Kidney (tissue), 13 donors: ENCODE measurements at regions not wholly inside any gene's neighbourhood (a gene's known extent, or its start where the extent isn't known, plus 50 kb on each side); places are given as distances from the start of the nearest gene placed in this dataset.

Source experiments
- DNase-seq, 5 donors: peaks; one replicate each; pipeline ENCODE4 v3.0.0-alpha.2; 2013 to 2020
- FAIRE-seq: peaks from 2 replicates; lab custom pipeline; 2012; peaks lifted over from hg19 to GRCh38; lab: Jason Lieb, UNC
- H3K27ac ChIP-seq, 2 donors: one replicate each; pipeline ENCODE4 v1.7.0; 2013; ENCODE audit warnings: low read depth in 2 of 2, low read length in 2 of 2, inconsistent platforms in 1 of 2
- H3K27me3 ChIP-seq: one replicate; pipeline ENCODE4 v1.7.1; 2013; ENCODE audit warnings: low read length, inconsistent platforms; ENCODE audit not compliant: control insufficient read depth, insufficient read depth
- H3K36me3 ChIP-seq, 3 donors: one replicate each; pipeline versions ENCODE4 v1.7.0 to v1.7.1; 2013; ENCODE audit warnings: low read length in 3 of 3, control low read depth in 1 of 3, inconsistent platforms in 1 of 3; ENCODE audit not compliant: insufficient read depth in 3 of 3, control insufficient read depth in 2 of 3
- H3K4me1 ChIP-seq, 3 donors: one replicate each; pipeline versions ENCODE4 v1.7.0 to v1.7.1; 2013; ENCODE audit warnings: low read length in 3 of 3, inconsistent platforms in 1 of 3, low read depth in 1 of 3; ENCODE audit not compliant: control insufficient read depth in 2 of 3, insufficient read depth in 2 of 3
- H3K4me3 ChIP-seq, 3 donors: one replicate each; pipeline versions ENCODE4 v1.7.0 to v1.8.1; 2013; ENCODE audit warnings: low read length in 3 of 3, control low read depth in 1 of 3, inconsistent platforms in 1 of 3
- H3K9ac ChIP-seq, 3 donors: one replicate each; pipeline versions ENCODE4 v1.7.0 to v1.7.1; 2013; ENCODE audit warnings: low read length in 3 of 3, control low read depth in 1 of 3, inconsistent platforms in 1 of 3
- H3K9me3 ChIP-seq, 3 donors: one replicate each; pipeline versions ENCODE4 v1.7.0 to v1.7.1; 2013; ENCODE audit warnings: low read length in 3 of 3, control low read depth in 1 of 3, inconsistent platforms in 1 of 3; ENCODE audit not compliant: control insufficient read depth in 2 of 3, insufficient read depth in 1 of 3
- CTCF ChIP-seq: IDR thresholded peaks from 3 replicates; pipeline ENCODE4 v1.5.1; 2012; ENCODE audit warnings: mild to moderate bottlenecking, moderate library complexity, borderline replicate concordance; ENCODE audit not compliant: insufficient read depth; ENCODE audit errors: extremely low read depth
- intact Hi-C: fragments of 100-400 bp; cut with DNase I; formaldehyde crosslinking; loops from one replicate; pipeline ENCODE4 v1.11.1; 2022
- donor health status: control.
- donor health status: control.
- donor health status: control.
- donor health status: control.
- donor health status: control.
- donor health status: DM: yes; HTN: yes; CAD: no.
- donor health status: Normal renal cell carcinoma (clear cell type).

- TF ChIP-seq CTCF = no peak
- Histone ChIP-seq H3K27me3 (no peaks in the 10 kb centered on the region), H3K9ac (no peak overlapping the region), H3K9me3 (no peaks in the 10 kb centered on the region), H3K36me3 (no peaks in the 10 kb centered on the region), H3K4me1 (no peaks in the 10 kb centered on the region), H3K27ac (no peak overlapping the region), H3K4me3 (no peak overlapping the region)
- no peak for DNase-seq
- peak; percentile 41 for FAIRE-seq
- intact Hi-C loops = no loop called here
These were observed 139.0 kb upstream of the PRDM9 start for GRCh38 chr5:23368393-23368792.

- no peak overlapping the region for H3K9ac ChIP-seq
- H3K9me3 ChIP-seq = no peaks in the 10 kb centered on the region
- no peak overlapping the region for H3K4me3 ChIP-seq
- TF ChIP-seq CTCF = no peak
- DNase-seq (no peak), FAIRE-seq (no peak)
- no peak overlapping the region for H3K27ac ChIP-seq
- H3K27me3 ChIP-seq = no peaks in the 10 kb centered on the region
- intact Hi-C loops = no loop called here
- no peaks in the 10 kb centered on the region for H3K4me1 ChIP-seq
- no peaks in the 10 kb centered on the region for H3K36me3 ChIP-seq
These were observed 139.5 kb upstream of the PRDM9 start for GRCh38 chr5:23367874-23368273.

GRCh38 chr5:23353286-23353685, 154.1 kb upstream of the PRDM9 start:
- no peak for TF ChIP-seq CTCF
- Histone ChIP-seq H3K27ac (no peak overlapping the region), H3K4me3 (no peak overlapping the region), H3K36me3 (no peaks in the 10 kb centered on the region), H3K4me1 (no peaks in the 10 kb centered on the region), H3K9me3 (no peaks in the 10 kb centered on the region), H3K9ac (no peak overlapping the region), H3K27me3 (no peaks in the 10 kb centered on the region)
- DNase-seq (no peak), FAIRE-seq (no peak)
- intact Hi-C loops = no loop called here

GRCh38 chr5:23352446-23352845, 155.0 kb upstream of the PRDM9 start:
- no peak for FAIRE-seq

More at GRCh38 chr5:23352446-23352845, 155.0 kb upstream of the PRDM9 start:
- peak; percentile 56 for TF ChIP-seq CTCF
- no peak overlapping the region for H3K4me3 ChIP-seq
- no peak overlapping the region for H3K27ac ChIP-seq
- intact Hi-C loops = no loop called here
- no peaks in the 10 kb centered on the region for H3K27me3 ChIP-seq
- H3K9ac ChIP-seq = no peak overlapping the region
- H3K4me1 ChIP-seq = no peaks in the 10 kb centered on the region
- peak in 1 of 5 donors; percentile 10 for DNase-seq
- H3K9me3 ChIP-seq = no peaks in the 10 kb centered on the region
- no peaks in the 10 kb centered on the region for H3K36me3 ChIP-seq
